ENCODE measurements at regions not wholly inside any gene's neighbourhood (a gene's known extent, or its start where the extent isn't known, plus 50 kb on each side); places are given as distances from the start of the nearest gene placed in this dataset.
"Not testable (repeated sequence)": the region's sequence is repeated elsewhere in the genome, so short reads cannot be mapped to it uniquely, and the experiment has no call there.

DNA sequence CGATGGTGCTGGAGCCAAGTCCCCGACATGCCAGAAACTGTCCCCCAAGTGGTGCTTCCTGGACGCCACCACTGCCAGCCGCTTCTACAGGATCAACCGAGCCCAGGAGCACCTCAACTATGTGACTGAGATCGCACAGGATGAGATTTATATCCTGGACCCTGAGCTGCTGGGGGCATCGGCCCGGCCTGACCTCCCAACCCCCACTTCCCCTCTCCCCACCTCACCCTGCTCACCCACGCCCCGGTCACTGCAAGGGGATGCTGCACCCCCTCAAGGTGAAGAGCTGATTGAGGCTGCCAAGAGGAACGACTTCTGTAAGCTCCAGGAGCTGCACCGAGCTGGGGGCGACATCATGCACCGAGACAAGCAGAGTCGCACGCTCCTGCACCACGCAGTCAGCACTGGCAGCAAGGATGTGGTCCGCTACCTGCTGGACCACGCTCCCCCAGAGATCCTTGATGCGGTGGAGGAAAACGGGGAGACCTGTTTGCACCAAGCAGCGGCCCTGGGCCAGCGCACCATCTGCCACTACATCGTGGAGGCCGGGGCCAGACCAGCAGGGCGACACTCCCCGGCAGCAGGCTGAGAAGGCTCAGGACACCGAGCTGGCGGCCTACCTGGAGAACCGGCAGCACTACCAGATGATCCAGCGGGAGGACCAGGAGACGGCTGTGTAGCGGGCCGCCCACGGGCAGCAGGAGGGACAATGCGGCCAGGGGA, 91.0 kb downstream of the LACC1 start:
- TF ChIP-seq POLR2A (IDR thresholded peaks at IDR 0.05; ENCODE audit: low read depth, low read length); TAF1 (IDR thresholded peaks at IDR 0.05; ENCODE audit: borderline replicate concordance, low read depth, low read length): not testable (repeated sequence)

All from GM12892 (cell line).